ENCODE measurements at regions not wholly inside any gene's neighbourhood (a gene's known extent, or its start where the extent isn't known, plus 50 kb on each side); places are given as distances from the start of the nearest gene placed in this dataset.

- Histone ChIP-seq H3K27me3 (ENCODE audit: control insufficient read depth in 2 of 2, insufficient read depth in 2 of 2, low read length in 2 of 2) (peaks cover 6 to 21% of the 10 kb centered on the region in 2 experiments; a peak in 4 of 5 replicates), H2AFZ (ENCODE audit: low read depth, low read length) (no peak overlapping the region), H3K4me1 (replicated peaks in 1 of 2; ENCODE audit: control insufficient read depth in 2 of 2, insufficient read depth in 2 of 2, low read length in 2 of 2) (no peaks in the 10 kb centered on the region; a peak in 1 of 5 replicates), H3K9me3 (replicated peaks; ENCODE audit: control insufficient read depth, insufficient read depth, low read depth, low read length) (no peaks in the 10 kb centered on the region), H3K4me2 (ENCODE audit: insufficient read depth, low read length) (no peak overlapping the region), H3K9me1 (ENCODE audit: control insufficient read depth, insufficient read depth, low read length) (no peaks in the 10 kb centered on the region), H3K27ac (ENCODE audit: extremely low read depth, low read depth, low read length) (no peak overlapping the region), H3K79me2 (ENCODE audit: control insufficient read depth, insufficient read depth, low read length) (no peaks in the 10 kb centered on the region), H3K4me3 (no peak overlapping the region), H4K20me1 (replicated peaks; ENCODE audit: control insufficient read depth, insufficient read depth, low read length) (no peaks in the 10 kb centered on the region), H3K36me3 (ENCODE audit: control insufficient read depth, insufficient read depth, low read length) (no peaks in the 10 kb centered on the region), H3K9ac (ENCODE audit: insufficient read depth in 1 of 2, low read depth in 2 of 2, low read length in 2 of 2) (no peak overlapping the region)
- peak in 3 of 4 experiments; percentile 9 to 26 (median 23) for DNase-seq (ENCODE audit: extremely low read depth in 1 of 4, low spot score in 3 of 4)
- TF ChIP-seq CBFA2T3 (IDR thresholded peaks at IDR 0.05) (peak; percentile 69), MYBL2 (IDR thresholded peaks at IDR 0.05; ENCODE audit: low read depth) (no peak), MYBL2 (CRISPR knock-in tag; IDR thresholded peaks at IDR 0.05; ENCODE audit: borderline replicate concordance) (no peak), CBFA2T2 (conservative IDR thresholded peaks at IDR 0.05) (peak; percentile 47), TCF3 (CRISPR knock-in tag; IDR thresholded peaks at IDR 0.05) (peak; percentile 29; the same call in 1 of the 2 replicates), TAL1 (IDR thresholded peaks at IDR 0.05) (peak; percentile 24; the same call in 1 of the 2 replicates), MTF1 (CRISPR knock-in tag; IDR thresholded peaks at IDR 0.05; ENCODE audit: borderline replicate concordance) (no peak)
- CTCF ChIA-PET (ENCODE audit: low intra/inter-chr PET ratio), result no interaction called here
- FAIRE-seq, result no peak
- in situ Hi-C loops (cut with MboI) (no loop called here), intact Hi-C loops (cut with micrococcal nuclease) (no loop called here)
- no peak; the same call in 2 of the 3 replicates for ATAC-seq
- 14% methylated on average over 1 of the region's 3 CpGs for WGBS (ENCODE audit: insufficient coverage, low coverage, missing lambda C conversion rate)
- no TSS peak for BruUV-seq (replicated peaks)
- POLR2A ChIA-PET, result no interaction called here
These were observed 66.8 kb downstream of the GLRX5 start for GRCh38 chr14:95601650-95602049.

DNA sequence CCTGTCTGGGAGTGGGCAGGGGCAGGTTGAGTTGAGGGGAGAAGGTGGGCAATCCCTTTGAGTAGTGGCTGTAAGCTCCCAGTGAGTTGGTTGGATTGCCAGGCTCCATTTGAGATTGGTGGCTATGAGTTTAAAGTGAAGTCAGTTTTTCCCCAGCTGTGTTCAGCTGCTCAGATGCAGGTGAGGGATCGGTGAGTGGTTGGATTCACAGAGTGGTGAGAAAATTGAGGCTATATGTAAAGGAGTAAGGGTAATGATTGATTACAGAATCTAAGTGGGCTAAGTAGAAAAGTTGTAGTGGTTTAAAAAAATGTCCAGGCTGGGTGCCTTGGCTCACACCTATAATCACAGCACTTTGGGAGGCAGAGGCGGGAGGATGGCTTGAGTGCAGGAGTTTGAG, 68.6 kb downstream of the GLRX5 start:
- no peak overlapping the region for H3K4me2 ChIP-seq (ENCODE audit: insufficient read depth, low read length)
- WGBS (ENCODE audit: insufficient coverage, low coverage, missing lambda C conversion rate), result 7% methylated on average over 2 of the region's 2 CpGs
- no peak overlapping the region for H2AFZ ChIP-seq (ENCODE audit: low read depth, low read length)
- no peaks in the 10 kb centered on the region for H3K79me2 ChIP-seq (ENCODE audit: control insufficient read depth, insufficient read depth, low read length)
- intact Hi-C loops (cut with micrococcal nuclease), result no loop called here
- no peak overlapping the region for H3K27ac ChIP-seq (ENCODE audit: extremely low read depth, low read depth, low read length)
- H4K20me1 ChIP-seq (replicated peaks; ENCODE audit: control insufficient read depth, insufficient read depth, low read length), result no peaks in the 10 kb centered on the region
- H3K27me3 ChIP-seq (ENCODE audit: control insufficient read depth in 2 of 2, insufficient read depth in 2 of 2, low read length in 2 of 2), result peaks cover 11 to 20% of the 10 kb centered on the region in 2 experiments
- POLR2A ChIA-PET, result no interaction called here
- no peak overlapping the region for H3K4me3 ChIP-seq
- no TSS peak for BruUV-seq (replicated peaks)
- FAIRE-seq (no peak), ATAC-seq (no peak), DNase-seq (ENCODE audit: extremely low read depth in 1 of 4, low spot score in 3 of 4) (no peak)
- H3K36me3 ChIP-seq (ENCODE audit: control insufficient read depth, insufficient read depth, low read length), result no peaks in the 10 kb centered on the region
- H3K4me1 ChIP-seq (replicated peaks in 1 of 2; ENCODE audit: control insufficient read depth in 2 of 2, insufficient read depth in 2 of 2, low read length in 2 of 2), result no peaks in the 10 kb centered on the region; a peak in 1 of 5 replicates
- CTCF ChIA-PET (ENCODE audit: low intra/inter-chr PET ratio), result no interaction called here
- no peaks in the 10 kb centered on the region for H3K9me3 ChIP-seq (replicated peaks; ENCODE audit: control insufficient read depth, insufficient read depth, low read depth, low read length)
- H3K9me1 ChIP-seq (ENCODE audit: control insufficient read depth, insufficient read depth, low read length), result no peaks in the 10 kb centered on the region
- H3K9ac ChIP-seq (ENCODE audit: insufficient read depth in 1 of 2, low read depth in 2 of 2, low read length in 2 of 2), result no peak overlapping the region
- in situ Hi-C loops (cut with MboI), result no loop called here
- TF ChIP-seq POLR3A (IDR thresholded peaks at IDR 0.05; ENCODE audit: borderline replicate concordance, extremely low read depth, insufficient read depth, insufficient read length) (no peak), RBBP5 (IDR thresholded peaks at IDR 0.05; ENCODE audit: borderline replicate concordance, insufficient read depth, low read length, poor library complexity, severe bottlenecking) (no peak), POLR2B (IDR thresholded peaks at IDR 0.05; ENCODE audit: low read depth, partially characterized antibody) (no peak), TSC22D4 (tag; IDR thresholded peaks at IDR 0.05) (no peak)
- TF ChIP-seq, protein P1, sequence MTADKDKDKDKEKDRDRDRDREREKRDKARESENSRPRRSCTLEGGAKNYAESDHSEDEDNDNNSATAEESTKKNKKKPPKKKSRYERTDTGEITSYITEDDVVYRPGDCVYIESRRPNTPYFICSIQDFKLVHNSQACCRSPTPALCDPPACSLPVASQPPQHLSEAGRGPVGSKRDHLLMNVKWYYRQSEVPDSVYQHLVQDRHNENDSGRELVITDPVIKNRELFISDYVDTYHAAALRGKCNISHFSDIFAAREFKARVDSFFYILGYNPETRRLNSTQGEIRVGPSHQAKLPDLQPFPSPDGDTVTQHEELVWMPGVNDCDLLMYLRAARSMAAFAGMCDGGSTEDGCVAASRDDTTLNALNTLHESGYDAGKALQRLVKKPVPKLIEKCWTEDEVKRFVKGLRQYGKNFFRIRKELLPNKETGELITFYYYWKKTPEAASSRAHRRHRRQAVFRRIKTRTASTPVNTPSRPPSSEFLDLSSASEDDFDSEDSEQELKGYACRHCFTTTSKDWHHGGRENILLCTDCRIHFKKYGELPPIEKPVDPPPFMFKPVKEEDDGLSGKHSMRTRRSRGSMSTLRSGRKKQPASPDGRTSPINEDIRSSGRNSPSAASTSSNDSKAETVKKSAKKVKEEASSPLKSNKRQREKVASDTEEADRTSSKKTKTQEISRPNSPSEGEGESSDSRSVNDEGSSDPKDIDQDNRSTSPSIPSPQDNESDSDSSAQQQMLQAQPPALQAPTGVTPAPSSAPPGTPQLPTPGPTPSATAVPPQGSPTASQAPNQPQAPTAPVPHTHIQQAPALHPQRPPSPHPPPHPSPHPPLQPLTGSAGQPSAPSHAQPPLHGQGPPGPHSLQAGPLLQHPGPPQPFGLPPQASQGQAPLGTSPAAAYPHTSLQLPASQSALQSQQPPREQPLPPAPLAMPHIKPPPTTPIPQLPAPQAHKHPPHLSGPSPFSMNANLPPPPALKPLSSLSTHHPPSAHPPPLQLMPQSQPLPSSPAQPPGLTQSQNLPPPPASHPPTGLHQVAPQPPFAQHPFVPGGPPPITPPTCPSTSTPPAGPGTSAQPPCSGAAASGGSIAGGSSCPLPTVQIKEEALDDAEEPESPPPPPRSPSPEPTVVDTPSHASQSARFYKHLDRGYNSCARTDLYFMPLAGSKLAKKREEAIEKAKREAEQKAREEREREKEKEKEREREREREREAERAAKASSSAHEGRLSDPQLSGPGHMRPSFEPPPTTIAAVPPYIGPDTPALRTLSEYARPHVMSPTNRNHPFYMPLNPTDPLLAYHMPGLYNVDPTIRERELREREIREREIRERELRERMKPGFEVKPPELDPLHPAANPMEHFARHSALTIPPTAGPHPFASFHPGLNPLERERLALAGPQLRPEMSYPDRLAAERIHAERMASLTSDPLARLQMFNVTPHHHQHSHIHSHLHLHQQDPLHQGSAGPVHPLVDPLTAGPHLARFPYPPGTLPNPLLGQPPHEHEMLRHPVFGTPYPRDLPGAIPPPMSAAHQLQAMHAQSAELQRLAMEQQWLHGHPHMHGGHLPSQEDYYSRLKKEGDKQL (CRISPR knock-in tag; IDR thresholded peaks at IDR 0.05; ENCODE audit: borderline replicate concordance), result no peak

All from K562 (cell line).